H1 (cell line): ENCODE measurements at regions not wholly inside any gene's neighbourhood (a gene's known extent, or its start where the extent isn't known, plus 50 kb on each side); places are given as distances from the start of the nearest gene placed in this dataset.

ENCODE experiments used
- ATF3 ChIP-seq: IDR thresholded peaks from 2 replicates; pipeline ENCODE4 v1.6.1; 2011; ENCODE audit warnings: low read depth, mild to moderate bottlenecking, low read length; ENCODE audit not compliant: insufficient read depth
- CBX8 ChIP-seq: fragments of 300-800, 300-1000 bp; sonication (generic); IDR thresholded peaks from 2 replicates; pipeline ENCODE4 v1.7.1; 2016; ENCODE audit warnings: low read depth, low read length, borderline replicate concordance
- CEBPB ChIP-seq: IDR thresholded peaks from 2 replicates; pipeline ENCODE4 v1.6.1; 2012; ENCODE audit warnings: low read depth, low read length
- CTCF ChIP-seq, 3 experiments: IDR thresholded peaks; 1 replicate in 2 of 3; 2 replicates in 1 of 3; pipeline versions ENCODE4 v1.5.1 to v1.6.1; 2011; ENCODE audit warnings: low read length in 3 of 3, mild to moderate bottlenecking in 3 of 3, inconsistent platforms in 2 of 3, low read depth in 1 of 3, moderate library complexity in 1 of 3; ENCODE audit not compliant: insufficient read depth in 1 of 3; ENCODE audit errors: control extremely low read depth in 1 of 3
- JUN ChIP-seq: IDR thresholded peaks from 2 replicates; pipeline ENCODE4 v1.6.1; 2011; ENCODE audit warnings: low read depth, mild to moderate bottlenecking, improper control_type of control experiment, low read length
- JUND ChIP-seq: IDR thresholded peaks from 2 replicates; pipeline ENCODE4 v1.6.1; 2011; ENCODE audit warnings: mild to moderate bottlenecking, improper control_type of control experiment, low read length
- POLR2A ChIP-seq, 2 experiments: IDR thresholded peaks; 1 replicate in 1 of 2; 2 replicates in 1 of 2; pipeline ENCODE4 v1.6.1; 2011; ENCODE audit warnings: low read depth in 2 of 2, low read length in 2 of 2, mild to moderate bottlenecking in 2 of 2; ENCODE audit errors: control extremely low read depth in 1 of 2
- SP1 ChIP-seq: IDR thresholded peaks from 2 replicates; pipeline ENCODE4 v1.6.1; 2011; ENCODE audit warnings: low read depth, low read length
- YY1 ChIP-seq: IDR thresholded peaks from 2 replicates; pipeline ENCODE4 v1.6.1; 2011; ENCODE audit warnings: low read depth, mild to moderate bottlenecking, low read length
- ZNF274 ChIP-seq: IDR thresholded peaks from 2 replicates; pipeline ENCODE4 v1.7.0; 2012; ENCODE audit warnings: low read length, borderline replicate concordance; ENCODE audit errors: extremely low read depth
- TF ChIP-seq, protein P1 (sequence below): IDR thresholded peaks from 2 replicates; pipeline ENCODE4 v1.6.1; 2012; ENCODE audit warnings: inconsistent platforms

- TF ChIP-seq JUN (no peak), ATF3 (no peak), ZNF274 (no peak), CTCF (IDR thresholded peaks at IDR 0.05; ENCODE audit: control extremely low read depth in 1 of 3, insufficient read depth in 1 of 3, low read depth in 1 of 3, low read length in 3 of 3) (no peak), CEBPB (no peak), SP1 (no peak), POLR2A (IDR thresholded peaks at IDR 0.05; ENCODE audit: control extremely low read depth in 1 of 2, low read depth in 2 of 2, low read length in 2 of 2) (no peak), JUND (no peak), YY1 (no peak), CBX8 (no peak)
- TF ChIP-seq, protein P1, sequence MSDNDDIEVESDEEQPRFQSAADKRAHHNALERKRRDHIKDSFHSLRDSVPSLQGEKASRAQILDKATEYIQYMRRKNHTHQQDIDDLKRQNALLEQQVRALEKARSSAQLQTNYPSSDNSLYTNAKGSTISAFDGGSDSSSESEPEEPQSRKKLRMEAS: no peak
These were observed 171.2 kb upstream of the MYLIP start for GRCh38 chr6:15957655-15958169.
